ENCODE measurements at regions not wholly inside any gene's neighbourhood (a gene's known extent, or its start where the extent isn't known, plus 50 kb on each side); places are given as distances from the start of the nearest gene placed in this dataset.

GRCh38 chr13:40429706-40430545 lies 236.5 kb downstream of the FOXO1 start:
- no peak for DNase-seq (ENCODE audit: low spot score)

- no peak for DNase-seq (ENCODE audit: low spot score)
These were observed 234.1 kb downstream of the FOXO1 start for GRCh38 chr13:40432018-40432978.

DNA sequence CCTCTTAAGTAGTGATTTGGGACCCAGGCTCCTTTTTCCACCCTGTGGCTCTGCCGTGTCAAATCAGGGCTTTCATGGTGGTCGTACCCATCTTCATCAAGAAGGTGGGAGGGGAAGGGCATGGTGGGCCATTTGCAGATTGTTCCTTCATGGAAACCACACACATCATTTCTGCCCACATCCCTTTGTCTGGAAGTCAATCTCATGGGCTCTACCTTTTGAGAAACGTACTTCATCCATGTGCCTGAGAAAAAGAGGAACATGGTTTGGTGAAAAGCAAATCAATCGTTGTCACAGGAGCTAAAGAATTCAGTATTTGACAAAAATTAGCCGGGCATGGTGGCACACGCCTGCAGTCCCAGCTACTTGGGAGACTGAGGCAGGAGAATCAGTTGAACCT lies 233.4 kb downstream of the FOXO1 start:
- no peak for DNase-seq (ENCODE audit: low spot score)

DNA sequence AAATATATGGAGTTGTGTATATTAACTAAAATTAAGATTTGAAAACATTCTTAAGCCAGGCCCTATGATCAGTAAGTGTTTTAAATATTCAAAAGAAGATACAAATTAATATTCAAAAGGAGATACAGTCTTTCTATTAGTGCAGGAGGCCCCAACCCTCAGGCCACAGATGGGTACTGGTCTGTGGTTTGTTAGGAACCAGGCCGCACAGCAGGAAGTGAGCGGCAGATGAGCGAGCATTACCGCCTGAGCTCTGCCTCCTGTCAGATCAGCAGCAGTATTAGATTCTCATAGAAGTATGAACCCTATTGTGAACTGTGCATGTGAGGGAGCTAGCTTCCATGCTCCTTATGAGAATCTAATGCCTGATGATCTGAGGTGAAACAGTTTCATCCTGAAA lies 232.9 kb downstream of the FOXO1 start:
- DNase-seq (ENCODE audit: low spot score) = no peak

DNA sequence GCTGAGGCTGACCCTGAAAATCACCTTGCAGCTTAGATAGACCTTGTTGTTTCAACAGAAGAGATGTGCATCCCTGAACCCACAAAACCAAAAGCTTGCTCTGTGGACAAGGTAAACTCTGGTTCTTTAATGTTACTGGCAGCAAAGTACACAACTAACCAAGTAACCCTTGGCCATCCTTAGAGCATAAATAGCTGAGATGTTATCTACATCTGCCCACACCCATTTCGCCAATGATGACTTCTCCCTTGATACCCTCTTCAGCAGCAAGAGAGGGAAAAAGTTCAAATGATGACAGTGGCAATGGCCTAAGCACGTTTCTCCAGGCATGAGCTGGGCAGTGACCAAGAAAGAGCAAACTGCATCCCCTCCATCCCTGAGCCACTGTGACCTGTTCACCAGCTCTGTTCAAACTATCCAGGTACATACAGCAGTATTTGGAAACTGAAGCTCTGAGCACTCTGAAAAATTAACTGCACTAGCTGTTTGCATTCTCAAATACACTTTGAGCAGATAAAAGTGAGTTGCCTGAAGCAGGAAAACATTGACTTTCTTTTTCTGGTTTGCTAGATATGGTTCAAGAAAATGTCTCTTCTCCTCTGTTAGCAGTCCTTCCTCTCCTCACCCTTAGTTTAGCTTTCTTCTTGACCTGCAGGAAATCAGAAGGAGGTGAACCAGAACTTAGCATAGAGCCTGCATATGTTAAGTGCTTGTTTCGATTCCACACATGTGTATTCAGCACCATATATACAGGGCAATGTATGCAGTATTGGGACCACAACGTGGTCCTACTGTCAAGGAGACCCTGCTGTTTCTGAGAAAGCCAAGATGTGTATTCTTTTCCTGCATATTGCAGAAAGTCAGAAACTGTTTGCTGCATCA lies 231.7 kb downstream of the FOXO1 start:
- no peak for DNase-seq (ENCODE audit: low spot score)

- DNase-seq (ENCODE audit: low spot score) = no peak
These were observed 228.3 kb downstream of the FOXO1 start for GRCh38 chr13:40438022-40438680.

- DNase-seq (ENCODE audit: low spot score) = no peak
These were observed 227.2 kb downstream of the FOXO1 start for GRCh38 chr13:40438999-40439797.

DNA sequence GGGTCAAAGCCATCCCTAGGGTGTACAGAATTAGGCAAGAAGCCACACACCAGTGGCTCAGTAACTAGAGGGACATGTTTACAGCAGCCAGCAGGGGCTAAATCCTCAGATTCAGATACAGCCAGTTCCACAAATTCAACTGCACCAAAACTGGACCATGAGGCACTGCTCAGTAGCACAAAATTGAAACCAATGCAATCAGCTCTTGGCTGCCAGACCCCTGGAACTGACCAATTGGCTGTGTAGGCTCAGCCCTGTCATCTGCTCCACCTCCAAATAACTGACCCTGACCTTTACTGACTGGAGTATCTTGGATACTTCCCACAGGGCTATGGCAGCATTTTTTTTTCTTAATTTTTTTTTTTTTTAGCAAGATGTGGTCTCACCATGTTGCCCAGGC lies 226.5 kb downstream of the FOXO1 start:
- DNase-seq (ENCODE audit: low spot score) = no peak

GRCh38 chr13:40440990-40441820 lies 225.2 kb downstream of the FOXO1 start:
- peak; percentile 19 for DNase-seq (ENCODE audit: low spot score)

GRCh38 chr13:40442231-40442630 lies 224.2 kb downstream of the FOXO1 start:
- no peak for DNase-seq (ENCODE audit: low spot score)

DNA sequence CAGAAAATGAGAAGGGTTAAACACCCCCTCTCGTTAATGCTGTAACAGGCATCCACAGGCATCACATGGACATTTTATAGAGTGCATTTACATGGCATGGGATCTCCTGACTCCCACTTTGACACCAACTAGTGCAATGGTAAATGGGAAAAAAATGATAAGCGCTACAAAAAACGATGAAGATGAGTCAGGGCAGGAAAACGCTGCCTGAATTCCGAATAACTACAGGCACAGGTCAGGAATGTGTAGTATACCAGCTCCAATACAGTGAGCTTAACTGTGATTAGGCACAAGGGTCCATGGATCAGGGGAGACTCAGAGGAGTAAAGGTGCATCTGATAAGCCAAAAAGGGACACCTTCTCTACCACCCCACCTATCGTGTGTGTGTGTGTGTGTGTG lies 223.6 kb downstream of the FOXO1 start:
- DNase-seq (ENCODE audit: low spot score) = no peak

GRCh38 chr13:40444241-40444640 lies 222.2 kb downstream of the FOXO1 start:
- no peak for DNase-seq (ENCODE audit: low spot score)

DNA sequence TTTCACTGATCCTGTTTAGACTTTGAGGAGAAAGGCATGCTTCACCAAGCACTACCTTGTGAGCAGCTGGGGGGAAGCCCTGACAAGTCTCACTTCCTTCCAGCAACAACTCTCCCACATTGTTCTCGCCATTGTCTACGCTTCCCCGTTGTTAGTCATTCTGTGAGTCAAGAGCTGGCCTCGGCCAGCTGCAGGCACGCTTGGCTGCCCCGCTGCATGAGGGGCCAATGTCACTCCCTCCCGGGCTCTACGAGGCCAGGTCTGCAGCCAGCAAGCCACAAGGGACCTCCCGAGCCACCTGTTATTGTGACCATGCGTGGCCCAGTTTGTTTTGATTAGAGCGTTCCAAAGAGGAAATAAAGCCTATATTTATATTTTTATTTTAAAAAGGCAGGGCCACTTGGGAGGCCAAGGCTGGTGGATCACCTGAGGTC lies 220.9 kb downstream of the FOXO1 start:
- peak; percentile 24 for DNase-seq (ENCODE audit: low spot score)

DNA sequence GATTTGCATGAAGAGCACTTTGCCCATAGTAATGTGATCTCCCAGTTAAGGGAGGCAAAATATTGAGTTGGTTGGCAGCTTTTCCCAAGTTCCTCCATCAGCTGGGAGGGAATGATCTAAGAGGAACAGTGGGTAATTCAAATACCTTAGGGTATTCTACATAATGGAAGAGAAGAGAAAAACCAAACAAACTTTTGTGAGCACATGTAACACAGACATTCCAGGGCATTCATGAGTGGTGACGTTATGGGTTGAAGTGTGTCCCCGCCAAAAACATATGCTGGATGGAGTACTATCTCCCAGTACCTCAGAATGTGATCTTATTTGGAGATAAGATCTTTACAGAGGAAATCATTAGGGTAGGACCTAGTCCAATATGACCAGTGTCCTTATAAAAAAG lies 220.1 kb downstream of the FOXO1 start:
- no peak for DNase-seq (ENCODE audit: low spot score)

GRCh38 chr13:40447857-40448256 lies 218.6 kb downstream of the FOXO1 start:
- DNase-seq (ENCODE audit: low spot score) = no peak

DNA sequence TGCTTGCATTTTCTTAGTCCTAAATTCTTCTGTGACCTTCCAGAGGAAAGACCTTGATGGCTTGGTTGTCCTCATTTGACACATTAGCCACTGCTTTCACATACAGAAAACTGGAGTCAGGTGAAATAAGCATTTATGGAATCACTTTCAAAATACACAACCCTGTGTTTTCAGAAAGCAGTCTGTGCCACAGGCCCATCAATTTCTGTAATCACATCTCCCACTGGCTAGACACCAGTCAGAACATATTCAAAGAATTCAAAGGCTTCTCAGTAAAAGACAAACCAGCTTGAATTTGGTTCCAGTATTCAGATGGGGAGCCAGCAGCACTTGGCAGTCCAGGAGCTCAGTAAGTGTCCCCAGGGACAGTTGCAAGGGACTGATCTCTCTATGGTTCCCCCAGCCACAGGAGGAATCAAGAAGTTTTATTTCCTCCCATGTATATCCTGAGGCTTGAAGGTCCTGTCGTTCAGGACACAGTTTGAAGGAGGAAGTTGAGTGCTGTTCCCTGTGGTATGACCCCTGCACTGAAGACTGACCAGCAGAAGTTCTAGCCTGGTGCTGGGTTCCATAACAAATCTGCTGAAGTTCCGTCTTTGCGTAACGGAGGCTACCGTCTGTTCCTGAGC lies 214.3 kb downstream of the FOXO1 start:
- DNase-seq (ENCODE audit: low spot score) = no peak

GRCh38 chr13:40452741-40453334 lies 213.6 kb downstream of the FOXO1 start:
- no peak for DNase-seq (ENCODE audit: low spot score)

DNA sequence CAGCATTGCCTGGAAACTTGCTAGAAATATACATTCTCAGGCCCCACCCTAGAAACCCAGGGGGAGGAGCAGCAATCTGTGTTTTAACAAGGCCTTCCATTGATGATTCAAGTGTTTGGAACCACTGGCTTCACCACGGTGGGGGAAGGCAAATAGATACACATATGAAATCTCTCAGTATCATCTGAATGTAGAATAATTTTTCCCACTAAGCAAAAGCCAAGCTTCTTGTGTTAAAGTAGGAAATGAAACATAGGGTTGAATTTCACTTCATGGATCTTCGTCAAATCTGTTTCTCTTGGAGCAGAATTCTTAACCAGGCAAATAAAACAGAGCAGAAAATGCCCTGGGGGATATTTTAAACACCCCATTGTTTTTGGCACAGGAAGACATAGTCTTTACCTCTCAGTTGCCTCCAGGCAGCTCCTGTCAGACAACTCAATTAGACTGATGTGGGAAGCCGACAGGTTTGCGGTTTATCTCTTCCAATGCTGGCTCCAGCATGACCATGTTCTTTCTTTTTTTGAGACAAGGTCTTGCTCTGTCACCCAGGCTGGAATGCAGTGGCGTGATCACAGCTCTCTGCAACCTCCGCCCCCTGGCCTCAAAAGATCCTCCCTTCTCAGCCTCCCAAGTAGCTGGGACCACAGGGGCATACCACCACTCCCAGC lies 213.0 kb downstream of the FOXO1 start:
- no peak for DNase-seq (ENCODE audit: low spot score)
